Testis (tissue), 2 donors: ENCODE measurements at regions not wholly inside any gene's neighbourhood (a gene's known extent, or its start where the extent isn't known, plus 50 kb on each side); places are given as distances from the start of the nearest gene placed in this dataset.

Experiments
- DNase-seq: peaks from one replicate; pipeline ENCODE4 v3.0.0-alpha.2; 2019
- H3K27ac ChIP-seq, 2 donors: fragments of 200-600 bp; sonication (generic); one replicate each; pipeline ENCODE4 v1.5.1; 2019
- H3K27me3 ChIP-seq: fragments of 200-600 bp; sonication (generic); one replicate; pipeline ENCODE4 v1.5.1; 2019
- H3K36me3 ChIP-seq: fragments of 200-600 bp; sonication (generic); one replicate; pipeline ENCODE4 v1.5.1; 2017; ENCODE audit warnings: low read depth; ENCODE audit errors: missing control alignments
- H3K4me1 ChIP-seq: fragments of 200-600 bp; sonication (generic); one replicate; pipeline ENCODE4 v1.5.1; 2019
- H3K4me3 ChIP-seq, 2 donors: fragments of 200-600 bp; sonication (generic); one replicate each; pipeline ENCODE4 v1.5.1; 2017 to 2019
- H3K9me3 ChIP-seq: fragments of 200-600 bp; sonication (generic); one replicate; pipeline ENCODE4 v1.5.1; 2017
- CTCF ChIP-seq, 3 experiments: fragments of 450-650 bp in 2 of 3; fragments of 200-600 bp in 1 of 3; sonication (generic) in 1 of 3; IDR thresholded peaks; one replicate each; pipeline ENCODE4 v1.5.1; 2016 to 2019; ENCODE audit warnings: antibody characterized with exemption in 3 of 3, mild to moderate bottlenecking in 2 of 3, moderate library complexity in 1 of 3
- POLR2A ChIP-seq: fragments of 450-650 bp; IDR thresholded peaks from one replicate; pipeline ENCODE4 v1.6.1; 2017; ENCODE audit warnings: antibody characterized with exemption, mild to moderate bottlenecking, moderate library complexity
- WGBS, 2 donors: methylation state at CpG; one replicate each; pipeline ENCODE4 v1.1.5; 2018; 5-methylcytosine and 5-hydroxymethylcytosine counted together
- intact Hi-C: fragments of 100-400 bp; cut with DNase I; formaldehyde crosslinking; loops from one replicate; pipeline ENCODE4 v1.15.1; 2023; ENCODE audit warnings: low total_unique reads

- no peak for TF ChIP-seq CTCF (IDR thresholded peaks at IDR 0.05)
- TF ChIP-seq POLR2A = no peak
- WGBS, 2 donors = 92 to 100% methylated on average over 1 to 5 of the region's 5 CpGs
- Histone ChIP-seq H3K36me3 (no peaks in the 10 kb centered on the region), H3K27ac (no peak overlapping the region), H3K9me3 (no peaks in the 10 kb centered on the region), H3K4me3 (no peak overlapping the region), H3K4me1 (no peaks in the 10 kb centered on the region), H3K27me3 (no peaks in the 10 kb centered on the region)
- intact Hi-C loops = no loop called here
- no peak for DNase-seq
Measured at GRCh38 chr11:119547511-119547910, 124.5 kb upstream of the THY1 start.

GRCh38 chr11:119545978-119546915 lies 123.3 kb upstream of the THY1 start:
- Histone ChIP-seq H3K27ac (no peak overlapping the region), H3K9me3 (no peaks in the 10 kb centered on the region), H3K4me3 (no peak overlapping the region), H3K36me3 (no peaks in the 10 kb centered on the region), H3K27me3 (no peaks in the 10 kb centered on the region), H3K4me1 (no peaks in the 10 kb centered on the region)
- no peak for TF ChIP-seq POLR2A
- TF ChIP-seq CTCF (IDR thresholded peaks at IDR 0.05) = no peak
- intact Hi-C loops = no loop called here
- no peak for DNase-seq
- 91 to 100% methylated on average over 5 to 8 of the region's 13 CpGs for WGBS, 2 donors

- H3K4me1 ChIP-seq = no peaks in the 10 kb centered on the region
- H3K9me3 ChIP-seq = no peaks in the 10 kb centered on the region
- H3K27me3 ChIP-seq = no peaks in the 10 kb centered on the region
- no peaks in the 10 kb centered on the region for H3K36me3 ChIP-seq
- 70 to 89% methylated on average over 4 to 7 of the region's 7 CpGs for WGBS, 2 donors
- no peak overlapping the region for H3K27ac ChIP-seq
- no peak for TF ChIP-seq POLR2A
- intact Hi-C loops = no loop called here
- DNase-seq = no peak
- H3K4me3 ChIP-seq = no peak overlapping the region
Measured at GRCh38 chr11:119540370-119541125, 117.6 kb upstream of the THY1 start.

DNA sequence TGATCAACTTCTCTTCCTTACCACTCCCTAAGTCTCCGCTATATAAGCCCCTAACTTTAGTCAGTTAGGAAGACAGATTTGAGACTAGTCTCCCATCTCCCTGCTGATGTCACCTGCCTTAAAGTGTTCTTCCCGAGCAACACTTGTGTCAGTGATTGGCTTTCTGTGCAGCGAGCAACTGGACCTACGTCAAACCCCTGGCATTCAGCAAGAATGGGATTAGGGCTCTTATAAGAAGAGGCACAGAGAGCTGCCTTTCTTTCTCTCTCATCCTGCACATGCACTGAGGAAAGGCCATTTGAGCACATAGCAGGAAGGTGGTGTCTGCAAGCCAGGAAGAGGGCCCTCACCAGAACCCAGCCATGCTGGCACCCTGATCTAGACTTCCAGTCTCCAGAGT lies 116.6 kb upstream of the THY1 start:
- WGBS, 2 donors = 92 to 99% methylated on average over 4 of the region's 4 CpGs
- H3K27me3 ChIP-seq = no peaks in the 10 kb centered on the region
- H3K4me1 ChIP-seq = no peaks in the 10 kb centered on the region
- no peak overlapping the region for H3K4me3 ChIP-seq
- H3K9me3 ChIP-seq = no peaks in the 10 kb centered on the region
- H3K36me3 ChIP-seq = no peaks in the 10 kb centered on the region
- no peak for DNase-seq
- H3K27ac ChIP-seq = no peak overlapping the region
- TF ChIP-seq CTCF (IDR thresholded peaks at IDR 0.05) (no peak), POLR2A (no peak)
- intact Hi-C loops = no loop called here

DNA sequence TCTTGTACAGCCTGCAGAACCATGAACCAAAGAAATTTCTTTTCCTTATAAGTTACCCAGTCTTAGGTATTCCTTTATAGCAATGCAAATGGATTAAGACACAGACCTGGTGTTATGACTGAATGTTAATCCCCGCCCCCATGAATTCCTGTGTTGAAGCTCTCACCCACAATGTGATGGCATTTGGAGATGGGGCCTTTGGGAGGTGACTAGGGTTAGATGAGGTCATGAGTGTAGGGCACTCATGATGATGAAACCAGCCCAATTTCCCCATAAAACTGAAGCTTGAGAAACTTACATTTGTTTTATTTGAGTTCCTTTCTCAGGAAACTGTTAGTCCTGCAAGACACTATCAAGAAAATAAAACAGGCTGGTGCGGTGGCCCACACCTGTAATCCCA lies 115.8 kb upstream of the THY1 start:
- no peak for TF ChIP-seq CTCF (IDR thresholded peaks at IDR 0.05)
- TF ChIP-seq POLR2A = no peak
- Histone ChIP-seq H3K27me3 (no peaks in the 10 kb centered on the region), H3K4me1 (no peaks in the 10 kb centered on the region), H3K9me3 (no peaks in the 10 kb centered on the region), H3K36me3 (no peaks in the 10 kb centered on the region), H3K27ac (no peak overlapping the region), H3K4me3 (no peak overlapping the region)
- intact Hi-C loops = no loop called here
- DNase-seq = no peak
- 89 to 92% methylated on average over 2 of the region's 2 CpGs for WGBS, 2 donors
